Esophagus squamous epithelium (tissue), 4 donors: ENCODE measurements at regions not wholly inside any gene's neighbourhood (a gene's known extent, or its start where the extent isn't known, plus 50 kb on each side); places are given as distances from the start of the nearest gene placed in this dataset.

Experiments
- POLR2A ChIP-seq, 4 donors: fragments of 450-650 bp; IDR thresholded peaks; one replicate each; pipeline ENCODE4 v1.6.1; 2017; ENCODE audit warnings: antibody characterized with exemption in 4 of 4, mild to moderate bottlenecking in 4 of 4, moderate library complexity in 3 of 4
- TF ChIP-seq, protein P1 (sequence below), 6 experiments: fragments of 450-650 bp in 4 of 6; fragments of 200-600 bp in 2 of 6; sonication (generic) in 2 of 6; IDR thresholded peaks; one replicate each; pipeline ENCODE4 v1.5.1; 2016 to 2019; ENCODE audit warnings: antibody characterized with exemption in 6 of 6, mild to moderate bottlenecking in 4 of 6, moderate library complexity in 4 of 6

DNA sequence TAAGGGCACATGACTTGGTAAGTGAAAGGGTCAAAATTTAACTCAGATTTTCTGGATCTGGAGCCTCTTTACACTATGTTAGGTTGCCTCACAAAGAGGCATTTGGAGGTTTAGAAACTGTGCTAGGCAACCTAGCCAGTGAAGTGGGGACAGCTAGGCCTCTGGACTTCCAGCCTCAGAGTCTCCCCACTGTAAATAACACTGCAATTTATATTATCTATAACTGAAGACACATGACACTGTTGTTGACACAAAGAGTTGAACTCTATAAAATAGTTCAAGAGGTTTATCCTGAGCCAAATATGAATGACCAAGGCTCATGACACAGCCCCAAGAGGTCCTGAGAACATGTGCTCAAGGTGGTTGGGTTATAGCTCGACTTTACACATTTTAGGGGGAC, 74.9 kb upstream of the IQCM start:
- TF ChIP-seq, protein P1, sequence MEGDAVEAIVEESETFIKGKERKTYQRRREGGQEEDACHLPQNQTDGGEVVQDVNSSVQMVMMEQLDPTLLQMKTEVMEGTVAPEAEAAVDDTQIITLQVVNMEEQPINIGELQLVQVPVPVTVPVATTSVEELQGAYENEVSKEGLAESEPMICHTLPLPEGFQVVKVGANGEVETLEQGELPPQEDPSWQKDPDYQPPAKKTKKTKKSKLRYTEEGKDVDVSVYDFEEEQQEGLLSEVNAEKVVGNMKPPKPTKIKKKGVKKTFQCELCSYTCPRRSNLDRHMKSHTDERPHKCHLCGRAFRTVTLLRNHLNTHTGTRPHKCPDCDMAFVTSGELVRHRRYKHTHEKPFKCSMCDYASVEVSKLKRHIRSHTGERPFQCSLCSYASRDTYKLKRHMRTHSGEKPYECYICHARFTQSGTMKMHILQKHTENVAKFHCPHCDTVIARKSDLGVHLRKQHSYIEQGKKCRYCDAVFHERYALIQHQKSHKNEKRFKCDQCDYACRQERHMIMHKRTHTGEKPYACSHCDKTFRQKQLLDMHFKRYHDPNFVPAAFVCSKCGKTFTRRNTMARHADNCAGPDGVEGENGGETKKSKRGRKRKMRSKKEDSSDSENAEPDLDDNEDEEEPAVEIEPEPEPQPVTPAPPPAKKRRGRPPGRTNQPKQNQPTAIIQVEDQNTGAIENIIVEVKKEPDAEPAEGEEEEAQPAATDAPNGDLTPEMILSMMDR (IDR thresholded peaks at IDR 0.05), result no peak
- TF ChIP-seq POLR2A (IDR thresholded peaks at IDR 0.05), result no peak
